Adrenal gland (tissue), 9 donors: ENCODE measurements at regions not wholly inside any gene's neighbourhood (a gene's known extent, or its start where the extent isn't known, plus 50 kb on each side); places are given as distances from the start of the nearest gene placed in this dataset.

ENCODE experiments used
- DNase-seq, 7 donors: peaks; one replicate each; pipeline ENCODE4 v3.0.0-alpha.2; 2019 to 2020
- H3K27ac ChIP-seq, 5 donors: fragments of 200-600 bp; sonication (generic) in 4 of 5; 1 replicate in 3 of 5; 2 replicates in 2 of 5; pipeline versions ENCODE4 v1.5.1 to v1.8.0; 2016 to 2020; ENCODE audit warnings: mild to moderate bottlenecking in 1 of 5
- H3K27me3 ChIP-seq: fragments of 200-600 bp; 2 replicates; pipeline ENCODE4 v1.8.0; 2021
- H3K36me3 ChIP-seq, 2 donors: fragments of 200-600 bp; replicated peaks in 1 of 2; 1 replicate in 1 of 2; 2 replicates in 1 of 2; pipeline versions ENCODE4 v1.5.1 to v1.8.0; 2018 to 2022
- H3K4me1 ChIP-seq, 2 donors: fragments of 200-600 bp; replicated peaks in 1 of 2; 1 replicate in 1 of 2; 2 replicates in 1 of 2; pipeline versions ENCODE4 v1.5.1 to v1.8.0; 2018 to 2021
- H3K4me3 ChIP-seq, 4 donors: fragments of 200-600 bp; sonication (generic) in 3 of 4; one replicate each; pipeline ENCODE4 v1.5.1; 2016 to 2018
- H3K9me3 ChIP-seq, 3 donors: fragments of 200-600 bp; sonication (generic) in 1 of 3; replicated peaks in 1 of 3; 1 replicate in 2 of 3; 2 replicates in 1 of 3; pipeline versions ENCODE4 v1.5.1 to v1.8.0; 2016 to 2021
- POLR2A ChIP-seq, 2 donors: fragments of 450-650 bp; IDR thresholded peaks; one replicate each; pipeline ENCODE4 v1.6.1; 2017; ENCODE audit warnings: antibody characterized with exemption in 2 of 2, mild to moderate bottlenecking in 2 of 2, moderate library complexity in 1 of 2
- WGBS, 4 donors: extraction: QIAGEN DNeasy Blood & Tissue Kit in 2 of 4; methylation state at CpG; one replicate each; pipeline versions ENCODE4 v1.1.5 to v1.1.7; 2013 to 2017; 5-methylcytosine and 5-hydroxymethylcytosine counted together
- intact Hi-C, 2 donors: fragments of 100-400 bp; cut with DNase I; formaldehyde crosslinking; loops; one replicate each; pipeline versions ENCODE4 v1.14.1 to v1.15.0; 2022 to 2023
- TF ChIP-seq, protein P1 (sequence below), 6 experiments: fragments of 450-650 bp in 4 of 6; fragments of 200-600 bp in 2 of 6; sonication (generic) in 1 of 6; IDR thresholded peaks; 1 replicate in 5 of 6; 2 replicates in 1 of 6; pipeline versions ENCODE4 v1.5.1 to v1.8.0; 2016 to 2021; ENCODE audit warnings: antibody characterized with exemption in 6 of 6, mild to moderate bottlenecking in 2 of 6, moderate library complexity in 1 of 6
- donor health status: healthy with polysubstance abuse.
- donor health status: Bipolar disorder and iron deficiency.
- donor health status: DM: yes; HTN: yes; CAD: no.
- donor health status: DM: no; HTN: no; CAD: no.
- donor health status: DM: no; HTN: no; CAD: no.

GRCh38 chr10:59060852-59061251 lies 115.6 kb upstream of the PHYHIPL start:
- Histone ChIP-seq H3K36me3 (no peaks in the 10 kb centered on the region), H3K27ac (no peak overlapping the region), H3K4me3 (no peak overlapping the region), H3K9me3 (no peaks in the 10 kb centered on the region), H3K4me1 (no peaks in the 10 kb centered on the region), H3K27me3 (no peaks in the 10 kb centered on the region)
- 84 to 100% (median 97%) methylated on average over 1 of the region's 1 CpG for WGBS, 4 donors
- intact Hi-C loops = no loop called here
- TF ChIP-seq, protein P1, sequence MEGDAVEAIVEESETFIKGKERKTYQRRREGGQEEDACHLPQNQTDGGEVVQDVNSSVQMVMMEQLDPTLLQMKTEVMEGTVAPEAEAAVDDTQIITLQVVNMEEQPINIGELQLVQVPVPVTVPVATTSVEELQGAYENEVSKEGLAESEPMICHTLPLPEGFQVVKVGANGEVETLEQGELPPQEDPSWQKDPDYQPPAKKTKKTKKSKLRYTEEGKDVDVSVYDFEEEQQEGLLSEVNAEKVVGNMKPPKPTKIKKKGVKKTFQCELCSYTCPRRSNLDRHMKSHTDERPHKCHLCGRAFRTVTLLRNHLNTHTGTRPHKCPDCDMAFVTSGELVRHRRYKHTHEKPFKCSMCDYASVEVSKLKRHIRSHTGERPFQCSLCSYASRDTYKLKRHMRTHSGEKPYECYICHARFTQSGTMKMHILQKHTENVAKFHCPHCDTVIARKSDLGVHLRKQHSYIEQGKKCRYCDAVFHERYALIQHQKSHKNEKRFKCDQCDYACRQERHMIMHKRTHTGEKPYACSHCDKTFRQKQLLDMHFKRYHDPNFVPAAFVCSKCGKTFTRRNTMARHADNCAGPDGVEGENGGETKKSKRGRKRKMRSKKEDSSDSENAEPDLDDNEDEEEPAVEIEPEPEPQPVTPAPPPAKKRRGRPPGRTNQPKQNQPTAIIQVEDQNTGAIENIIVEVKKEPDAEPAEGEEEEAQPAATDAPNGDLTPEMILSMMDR (IDR thresholded peaks at IDR 0.05) = no peak
- TF ChIP-seq POLR2A (IDR thresholded peaks at IDR 0.05) = no peak
- DNase-seq = no peak

DNA sequence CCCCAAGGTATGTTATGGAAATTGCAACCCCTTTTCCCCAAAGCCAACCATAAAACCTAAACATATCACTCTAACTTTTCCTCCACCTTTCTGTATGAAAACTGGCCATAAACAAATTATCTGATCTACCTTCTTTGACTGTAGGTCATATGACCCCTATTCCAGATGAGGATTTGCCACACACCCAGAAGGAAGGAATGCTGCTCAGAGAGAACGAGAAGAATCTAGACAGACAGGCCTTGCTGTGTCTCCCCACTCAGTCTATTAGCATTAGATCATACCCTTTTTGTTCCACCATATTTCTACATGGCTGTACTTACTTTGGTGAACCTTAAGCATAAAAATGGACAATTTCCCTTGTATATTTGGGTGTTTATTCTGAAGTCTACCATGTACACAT lies 113.0 kb upstream of the PHYHIPL start:
- 83 to 96% (median 92%) methylated on average over 1 of the region's 1 CpG for WGBS, 4 donors
- Histone ChIP-seq H3K4me3 (no peak overlapping the region), H3K27ac (no peak overlapping the region), H3K4me1 (peaks cover 5 to 7% of the 10 kb centered on the region in 2 donors), H3K9me3 (no peaks in the 10 kb centered on the region), H3K27me3 (no peaks in the 10 kb centered on the region), H3K36me3 (no peaks in the 10 kb centered on the region)
- no peak for TF ChIP-seq POLR2A (IDR thresholded peaks at IDR 0.05)
- TF ChIP-seq, protein P1 (IDR thresholded peaks at IDR 0.05) = no peak
- no peak for DNase-seq
- intact Hi-C loops = no loop called here

- Histone ChIP-seq H3K27me3 (no peaks in the 10 kb centered on the region), H3K9me3 (no peaks in the 10 kb centered on the region), H3K27ac (no peak overlapping the region), H3K4me3 (no peak overlapping the region), H3K4me1 (peaks cover 11 to 14% of the 10 kb centered on the region in 2 donors), H3K36me3 (no peaks in the 10 kb centered on the region)
- intact Hi-C loops = no loop called here
- TF ChIP-seq, protein P1 (IDR thresholded peaks at IDR 0.05) = no peak
- TF ChIP-seq POLR2A (IDR thresholded peaks at IDR 0.05) = no peak
- 84 to 98% (median 89%) methylated on average over 2 of the region's 2 CpGs for WGBS, 4 donors
- DNase-seq = no peak
Observed at GRCh38 chr10:59064080-59064692, 112.3 kb upstream of the PHYHIPL start.

GRCh38 chr10:59064759-59065539 lies 111.5 kb upstream of the PHYHIPL start:
- intact Hi-C loops = no loop called here
- no peaks in the 10 kb centered on the region for H3K36me3 ChIP-seq
- no peaks in the 10 kb centered on the region for H3K9me3 ChIP-seq
- H3K27ac ChIP-seq = no peak overlapping the region
- no peak for TF ChIP-seq POLR2A (IDR thresholded peaks at IDR 0.05)
- TF ChIP-seq, protein P1 (IDR thresholded peaks at IDR 0.05) = no peak
- H3K27me3 ChIP-seq = no peaks in the 10 kb centered on the region
- DNase-seq = no peak
- peaks cover 11 to 15% of the 10 kb centered on the region in 2 donors for H3K4me1 ChIP-seq
- 92 to 96% (median 94%) methylated on average over 6 of the region's 6 CpGs for WGBS, 4 donors
- no peak overlapping the region for H3K4me3 ChIP-seq
